GM13976 (cell line): ENCODE measurements at regions not wholly inside any gene's neighbourhood (a gene's known extent, or its start where the extent isn't known, plus 50 kb on each side); places are given as distances from the start of the nearest gene placed in this dataset.

Experiments used
- DNase-seq: peaks from one replicate; pipeline ENCODE4 v3.0.0; 2012; ENCODE audit warnings: low spot score
- in situ Hi-C: fragments of 300-500 bp; cut with MboI; formaldehyde crosslinking; loops from one replicate; pipeline ENCODE4 v1.12.0; 2022; ENCODE audit warnings: low sequenced_read_pairs, mixed read lengths, inconsistent platforms; ENCODE audit not compliant: unreplicated experiment
- TF ChIP-seq, protein P1 (sequence below): IDR thresholded peaks from 2 replicates; pipeline ENCODE4 v1.5.1; 2012; ENCODE audit warnings: borderline replicate concordance, mild to moderate bottlenecking; ENCODE audit not compliant: insufficient read depth; ENCODE audit errors: extremely low read depth, missing control alignments, control extremely low read depth

DNA sequence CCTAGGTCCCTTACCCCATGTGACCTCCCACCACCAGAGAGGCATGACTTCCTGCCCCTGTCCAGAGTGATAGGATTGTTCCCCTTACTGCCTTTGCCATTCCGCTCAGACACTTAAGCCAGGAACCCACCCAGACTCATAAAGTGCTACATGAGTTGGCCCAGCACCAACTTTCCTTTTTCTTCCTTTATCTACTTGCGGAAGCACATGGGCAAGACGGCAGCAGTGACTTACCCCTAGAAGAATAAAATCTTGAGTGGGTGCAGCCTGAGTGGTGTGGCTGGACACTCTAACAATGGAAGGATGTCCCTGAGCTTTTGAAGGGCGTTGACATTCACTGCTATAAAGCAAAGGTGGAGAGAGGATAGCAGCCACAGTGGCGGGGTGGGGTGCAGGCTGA is 100.1 kb downstream of the MAB21L3 start:
- no peak for DNase-seq
- TF ChIP-seq, protein P1, sequence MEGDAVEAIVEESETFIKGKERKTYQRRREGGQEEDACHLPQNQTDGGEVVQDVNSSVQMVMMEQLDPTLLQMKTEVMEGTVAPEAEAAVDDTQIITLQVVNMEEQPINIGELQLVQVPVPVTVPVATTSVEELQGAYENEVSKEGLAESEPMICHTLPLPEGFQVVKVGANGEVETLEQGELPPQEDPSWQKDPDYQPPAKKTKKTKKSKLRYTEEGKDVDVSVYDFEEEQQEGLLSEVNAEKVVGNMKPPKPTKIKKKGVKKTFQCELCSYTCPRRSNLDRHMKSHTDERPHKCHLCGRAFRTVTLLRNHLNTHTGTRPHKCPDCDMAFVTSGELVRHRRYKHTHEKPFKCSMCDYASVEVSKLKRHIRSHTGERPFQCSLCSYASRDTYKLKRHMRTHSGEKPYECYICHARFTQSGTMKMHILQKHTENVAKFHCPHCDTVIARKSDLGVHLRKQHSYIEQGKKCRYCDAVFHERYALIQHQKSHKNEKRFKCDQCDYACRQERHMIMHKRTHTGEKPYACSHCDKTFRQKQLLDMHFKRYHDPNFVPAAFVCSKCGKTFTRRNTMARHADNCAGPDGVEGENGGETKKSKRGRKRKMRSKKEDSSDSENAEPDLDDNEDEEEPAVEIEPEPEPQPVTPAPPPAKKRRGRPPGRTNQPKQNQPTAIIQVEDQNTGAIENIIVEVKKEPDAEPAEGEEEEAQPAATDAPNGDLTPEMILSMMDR: no peak
- in situ Hi-C loops: no loop called here

- DNase-seq: no peak
- in situ Hi-C loops: no loop called here
- TF ChIP-seq, protein P1: no peak
Observed at GRCh38 chr1:116218922-116219321, 107.7 kb downstream of the MAB21L3 start.

DNA sequence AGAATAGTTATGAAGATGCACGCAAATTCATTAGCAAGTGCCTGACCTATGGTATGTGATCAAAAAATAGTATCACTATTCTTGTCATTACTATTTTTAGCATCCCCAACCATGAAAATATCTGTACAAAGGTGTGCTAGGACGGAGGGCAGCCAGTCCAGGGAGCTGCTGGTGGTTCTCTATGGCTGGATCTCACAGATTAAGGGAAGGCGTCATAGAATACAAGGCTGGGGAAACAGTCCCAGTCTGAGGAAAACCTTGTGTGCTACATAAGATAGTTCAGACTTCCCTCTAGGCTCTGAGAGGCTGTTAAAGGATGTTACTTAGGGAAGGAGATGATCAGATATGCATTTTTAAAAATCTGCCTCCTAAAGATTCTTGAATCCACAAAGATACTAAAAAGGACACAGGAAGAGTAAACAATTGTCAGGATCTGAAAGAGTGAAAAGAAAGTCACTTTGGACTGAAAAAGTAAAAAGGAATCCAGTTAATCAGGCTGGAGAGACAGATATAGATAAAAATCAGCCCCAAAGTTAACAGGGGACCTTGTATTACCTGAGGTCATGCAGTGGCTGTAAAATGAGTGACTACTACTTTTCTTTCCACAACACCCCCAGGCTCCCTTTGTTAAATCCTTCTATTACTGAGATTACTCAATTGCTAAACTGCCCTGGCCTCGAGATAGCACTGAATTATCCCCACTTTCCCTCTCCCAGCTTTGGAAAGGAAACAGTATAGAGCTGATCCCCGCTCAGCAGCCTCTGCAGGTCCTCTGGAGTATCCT is 108.6 kb downstream of the MAB21L3 start:
- in situ Hi-C loops: no loop called here
- DNase-seq: no peak
- TF ChIP-seq, protein P1: no peak

DNA sequence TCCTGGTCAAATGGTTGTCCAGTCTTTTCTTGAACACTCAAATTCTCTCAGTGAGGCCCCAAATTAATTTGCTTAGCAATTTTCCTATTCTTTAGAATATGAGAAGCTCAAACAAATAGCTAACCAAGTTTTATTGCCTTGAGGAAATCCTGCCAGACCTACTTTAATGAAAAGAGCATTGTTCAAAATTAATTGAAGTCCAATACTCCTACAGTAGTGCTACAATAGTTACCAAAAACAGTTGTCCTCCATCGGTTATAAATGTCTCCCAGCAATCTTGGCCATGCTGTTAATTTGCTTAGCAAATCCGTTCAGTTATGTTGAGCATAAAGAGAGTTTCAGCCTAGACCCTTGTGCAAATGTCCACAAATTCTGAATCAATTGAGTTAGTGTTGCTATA is 112.9 kb downstream of the MAB21L3 start:
- no peak for DNase-seq
- in situ Hi-C loops: no loop called here
- TF ChIP-seq, protein P1: no peak

GRCh38 chr1:116224561-116224960 is 113.4 kb downstream of the MAB21L3 start:
- DNase-seq: no peak
- in situ Hi-C loops: no loop called here
- TF ChIP-seq, protein P1: no peak

DNA sequence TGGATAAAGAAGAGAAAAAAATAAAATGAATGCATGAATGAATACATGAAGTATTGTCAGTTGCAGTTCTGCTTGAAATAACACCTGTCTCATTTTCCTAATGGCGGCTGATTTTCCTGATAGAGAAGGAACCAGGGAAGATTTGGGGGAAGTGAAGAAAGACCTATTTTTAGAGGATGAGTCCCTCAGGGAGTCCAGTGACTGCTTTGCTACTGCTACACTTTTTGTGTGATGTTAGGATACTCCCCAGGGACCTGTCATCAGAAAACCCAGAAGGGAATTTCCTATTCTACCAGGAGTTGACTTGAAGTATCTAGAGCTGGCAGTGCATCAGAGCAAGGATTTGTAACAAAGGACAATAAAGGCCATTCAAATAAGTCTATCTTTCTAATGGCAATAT is 114.8 kb downstream of the MAB21L3 start:
- TF ChIP-seq, protein P1: no peak
- in situ Hi-C loops: no loop called here
- no peak for DNase-seq
